Activated CD4-positive, alpha-beta T cell treated with anti-CD3 and anti-CD28 coated beads, Interleukin-2, amount 10 ng/mL, durations not matched to agents 7 days and 5 days (primary cell): ENCODE measurements at regions not wholly inside any gene's neighbourhood (a gene's known extent, or its start where the extent isn't known, plus 50 kb on each side); places are given as distances from the start of the nearest gene placed in this dataset.
A peak's percentile ranks its signal among the peaks of the same experiment; 100 is the strongest.
"Not testable (repeated sequence)": the region's sequence is repeated elsewhere in the genome, so short reads cannot be mapped to it uniquely, and the experiment has no call there.

Experiments used
- CTCF ChIA-PET: fragments of 350-600 bp; sonication (Branson Sonifier 250); formaldehyde crosslinking; loops from one replicate; lab custom pipeline; 2021; ENCODE audit warnings: antibody characterized with exemption; lab: Charles Lee
- POLR2A ChIA-PET: fragments of 350-600 bp; sonication (Branson Sonifier 250); formaldehyde crosslinking; loops from one replicate; lab custom pipeline; 2021; ENCODE audit warnings: antibody characterized with exemption; lab: Charles Lee
- DNase-seq: peaks from one replicate; pipeline ENCODE4 v3.0.0-alpha.2; 2020
- H3K27ac Mint-ChIP-seq: one replicate; pipeline ENCODE4 v1.8.0; 2021; ENCODE audit warnings: mild to moderate bottlenecking, moderate library complexity, mixed read lengths
- H3K27me3 Mint-ChIP-seq: one replicate; pipeline ENCODE4 v1.8.0; 2021; ENCODE audit warnings: mixed read lengths
- H3K36me3 Mint-ChIP-seq: one replicate; pipeline ENCODE4 v1.8.0; 2021; ENCODE audit warnings: low read depth, mixed read lengths
- H3K4me1 Mint-ChIP-seq: one replicate; pipeline ENCODE4 v1.8.0; 2021; ENCODE audit warnings: mixed read lengths
- H3K4me3 Mint-ChIP-seq: one replicate; pipeline ENCODE4 v1.8.0; 2021; ENCODE audit warnings: mild to moderate bottlenecking, moderate library complexity, mixed read lengths
- H3K9me3 Mint-ChIP-seq: one replicate; pipeline ENCODE4 v1.8.0; 2021; ENCODE audit warnings: mixed read lengths

GRCh38 chr4:160350944-160351343 is 1248.1 kb downstream of the RAPGEF2 start:
- Mint-ChIP-seq H3K9me3 (no peaks in the 10 kb centered on the region), H3K27me3 (no peaks in the 10 kb centered on the region), H3K27ac (no peak overlapping the region), H3K4me3 (no peak overlapping the region), H3K36me3 (no peaks in the 10 kb centered on the region), H3K4me1 (no peaks in the 10 kb centered on the region)
- DNase-seq: no peak
- ChIA-PET CTCF (no interaction called here), POLR2A (no interaction called here)

GRCh38 chr4:160352637-160353036 is 1249.8 kb downstream of the RAPGEF2 start:
- ChIA-PET POLR2A (no interaction called here), CTCF (no interaction called here)
- Mint-ChIP-seq H3K36me3 (no peaks in the 10 kb centered on the region), H3K4me3 (no peak overlapping the region), H3K9me3 (no peaks in the 10 kb centered on the region), H3K27me3 (no peaks in the 10 kb centered on the region), H3K4me1 (no peaks in the 10 kb centered on the region), H3K27ac (no peak overlapping the region)
- DNase-seq: no peak

GRCh38 chr4:160353548-160353947 is 1250.7 kb downstream of the RAPGEF2 start:
- Mint-ChIP-seq H3K9me3 (no peaks in the 10 kb centered on the region), H3K27ac (no peak overlapping the region), H3K36me3 (no peaks in the 10 kb centered on the region), H3K27me3 (no peaks in the 10 kb centered on the region), H3K4me1 (no peaks in the 10 kb centered on the region), H3K4me3 (no peak overlapping the region)
- POLR2A ChIA-PET: no interaction called here
- CTCF ChIA-PET: no interaction called here
- no peak for DNase-seq

GRCh38 chr4:160362478-160362877 is 1259.6 kb downstream of the RAPGEF2 start:
- no peak overlapping the region for H3K27ac Mint-ChIP-seq
- H3K27me3 Mint-ChIP-seq: no peaks in the 10 kb centered on the region
- ChIA-PET CTCF (no interaction called here), POLR2A (no interaction called here)
- no peaks in the 10 kb centered on the region for H3K4me1 Mint-ChIP-seq
- H3K9me3 Mint-ChIP-seq: peaks cover 6% of the 10 kb centered on the region
- DNase-seq: no peak
- no peaks in the 10 kb centered on the region for H3K36me3 Mint-ChIP-seq
- no peak overlapping the region for H3K4me3 Mint-ChIP-seq

GRCh38 chr4:160364217-160364616 is 1261.3 kb downstream of the RAPGEF2 start:
- ChIA-PET CTCF (no interaction called here), POLR2A (no interaction called here)
- Mint-ChIP-seq H3K27ac (no peak overlapping the region), H3K4me1 (no peaks in the 10 kb centered on the region), H3K27me3 (no peaks in the 10 kb centered on the region), H3K9me3 (peaks cover 6% of the 10 kb centered on the region), H3K36me3 (no peaks in the 10 kb centered on the region), H3K4me3 (no peak overlapping the region)
- no peak for DNase-seq

DNA sequence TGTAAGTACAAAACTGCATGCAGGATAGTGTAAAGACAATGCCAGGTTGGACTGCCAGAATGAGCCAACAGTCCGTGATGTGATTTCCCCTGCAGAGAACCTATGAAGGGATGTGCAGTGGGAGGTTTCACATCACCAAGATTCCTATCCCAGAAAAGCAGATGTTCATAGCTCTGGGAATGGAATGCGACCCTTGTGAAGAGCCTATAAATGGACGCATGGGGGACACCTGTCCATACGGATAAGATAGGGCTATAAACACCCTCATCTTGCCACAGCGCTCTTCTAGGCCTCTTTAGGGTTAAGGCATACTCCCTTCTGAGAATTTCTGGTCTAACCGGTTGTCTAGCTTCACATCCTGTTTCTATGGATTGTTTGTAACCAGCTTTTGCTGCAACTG is 1261.8 kb downstream of the RAPGEF2 start:
- H3K27ac Mint-ChIP-seq, H3K9me3 Mint-ChIP-seq, H3K4me1 Mint-ChIP-seq, CTCF ChIA-PET, DNase-seq, POLR2A ChIA-PET, H3K4me3 Mint-ChIP-seq, H3K36me3 Mint-ChIP-seq, H3K27me3 Mint-ChIP-seq: not testable (repeated sequence)

GRCh38 chr4:160365383-160365782 is 1262.5 kb downstream of the RAPGEF2 start:
- CTCF ChIA-PET, H3K9me3 Mint-ChIP-seq, H3K36me3 Mint-ChIP-seq, POLR2A ChIA-PET, H3K4me3 Mint-ChIP-seq, H3K27me3 Mint-ChIP-seq, H3K4me1 Mint-ChIP-seq, DNase-seq: not testable (repeated sequence)
- peak overlapping the region; percentile 9 for H3K27ac Mint-ChIP-seq

GRCh38 chr4:160370046-160370445 is 1267.2 kb downstream of the RAPGEF2 start:
- Mint-ChIP-seq H3K27ac (no peak overlapping the region), H3K27me3 (no peaks in the 10 kb centered on the region), H3K4me3 (no peak overlapping the region), H3K4me1 (no peaks in the 10 kb centered on the region), H3K9me3 (no peaks in the 10 kb centered on the region), H3K36me3 (no peaks in the 10 kb centered on the region)
- ChIA-PET CTCF (no interaction called here), POLR2A (no interaction called here)
- DNase-seq: no peak

- ChIA-PET CTCF (no interaction called here), POLR2A (no interaction called here)
- no peaks in the 10 kb centered on the region for H3K27me3 Mint-ChIP-seq
- H3K27ac Mint-ChIP-seq: no peak overlapping the region
- no peaks in the 10 kb centered on the region for H3K4me1 Mint-ChIP-seq
- H3K9me3 Mint-ChIP-seq: no peaks in the 10 kb centered on the region
- DNase-seq: no peak
- no peaks in the 10 kb centered on the region for H3K36me3 Mint-ChIP-seq
- no peak overlapping the region for H3K4me3 Mint-ChIP-seq
Observed at GRCh38 chr4:160371446-160371845, 1268.6 kb downstream of the RAPGEF2 start.

DNA sequence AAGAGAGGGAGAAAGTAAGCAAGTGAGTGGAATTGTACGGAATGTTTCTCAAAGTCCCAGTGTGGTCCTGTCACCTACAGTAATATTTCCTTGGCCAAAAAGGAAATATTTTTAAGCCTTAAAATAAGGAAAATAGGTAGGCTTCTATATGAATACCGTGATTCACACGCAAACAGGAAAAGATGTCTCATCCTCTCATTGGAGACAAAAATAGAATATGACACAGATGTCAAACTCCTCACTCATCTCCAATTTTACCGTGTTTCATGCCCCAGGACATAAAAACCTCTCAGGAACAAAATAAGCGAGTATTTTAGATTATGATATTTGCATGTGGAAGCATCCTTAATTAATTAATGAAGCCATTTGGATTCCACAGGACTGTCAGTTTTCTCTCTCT is 1269.5 kb downstream of the RAPGEF2 start:
- Mint-ChIP-seq H3K27me3 (no peaks in the 10 kb centered on the region), H3K36me3 (no peaks in the 10 kb centered on the region), H3K27ac (no peak overlapping the region), H3K4me3 (no peak overlapping the region), H3K9me3 (no peaks in the 10 kb centered on the region), H3K4me1 (no peaks in the 10 kb centered on the region)
- ChIA-PET CTCF (no interaction called here), POLR2A (no interaction called here)
- DNase-seq: no peak

DNA sequence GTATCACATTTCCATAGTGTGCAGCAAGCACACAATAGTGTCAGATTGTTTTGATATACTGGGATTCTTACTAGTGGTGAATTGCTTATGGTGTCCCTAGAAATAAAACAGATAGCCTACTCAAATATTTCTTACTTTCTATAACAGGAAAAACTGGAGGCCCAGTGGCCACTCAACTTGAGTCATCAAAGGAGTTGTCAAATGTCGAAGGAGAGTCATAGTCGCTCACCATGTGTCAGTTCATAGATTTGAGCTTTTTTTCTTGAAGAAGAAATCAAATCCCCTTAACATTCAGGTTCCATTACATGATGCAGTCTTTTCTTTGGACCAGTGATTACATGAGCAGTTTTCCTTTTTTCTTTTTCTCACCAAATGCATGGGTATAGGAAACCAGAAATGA is 1271.0 kb downstream of the RAPGEF2 start:
- Mint-ChIP-seq H3K4me1 (no peaks in the 10 kb centered on the region), H3K4me3 (no peak overlapping the region), H3K9me3 (no peaks in the 10 kb centered on the region), H3K27me3 (no peaks in the 10 kb centered on the region), H3K27ac (no peak overlapping the region), H3K36me3 (no peaks in the 10 kb centered on the region)
- no peak for DNase-seq
- ChIA-PET POLR2A (no interaction called here), CTCF (no interaction called here)

- H3K4me1 Mint-ChIP-seq: no peaks in the 10 kb centered on the region
- no peaks in the 10 kb centered on the region for H3K9me3 Mint-ChIP-seq
- ChIA-PET CTCF (no interaction called here), POLR2A (no interaction called here)
- no peak for DNase-seq
- H3K36me3 Mint-ChIP-seq: no peaks in the 10 kb centered on the region
- H3K4me3 Mint-ChIP-seq: no peak overlapping the region
- no peak overlapping the region for H3K27ac Mint-ChIP-seq
- no peaks in the 10 kb centered on the region for H3K27me3 Mint-ChIP-seq
Observed at GRCh38 chr4:160375772-160376452, 1273.0 kb downstream of the RAPGEF2 start.

- Mint-ChIP-seq H3K36me3 (no peaks in the 10 kb centered on the region), H3K4me1 (no peaks in the 10 kb centered on the region), H3K9me3 (peaks cover 10% of the 10 kb centered on the region), H3K27ac (no peak overlapping the region), H3K27me3 (no peaks in the 10 kb centered on the region), H3K4me3 (no peak overlapping the region)
- ChIA-PET CTCF (no interaction called here), POLR2A (no interaction called here)
- DNase-seq: no peak
Observed at GRCh38 chr4:160386846-160387245, 1284.0 kb downstream of the RAPGEF2 start.

DNA sequence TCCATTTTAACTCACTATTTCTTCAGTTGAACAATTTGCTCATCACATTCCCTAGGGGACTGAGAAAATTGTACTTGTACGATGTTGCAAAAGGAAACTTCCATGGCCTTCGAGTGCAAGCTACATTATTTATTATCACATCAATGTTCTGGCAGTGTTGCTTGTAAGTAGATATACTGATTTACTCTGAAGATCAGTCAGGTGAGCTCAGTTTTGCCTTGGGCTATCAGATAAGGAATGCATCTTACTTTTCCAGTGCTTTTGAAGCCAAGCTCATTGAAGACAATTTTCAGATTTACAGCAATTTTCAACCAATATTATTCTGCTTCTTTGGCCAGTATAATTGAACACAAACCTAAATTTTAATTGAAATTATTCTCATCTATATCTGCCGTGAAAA is 1296.9 kb downstream of the RAPGEF2 start:
- Mint-ChIP-seq H3K36me3 (no peaks in the 10 kb centered on the region), H3K27ac (no peak overlapping the region), H3K27me3 (no peaks in the 10 kb centered on the region), H3K9me3 (peaks cover 2% of the 10 kb centered on the region), H3K4me1 (no peaks in the 10 kb centered on the region), H3K4me3 (no peak overlapping the region)
- no peak for DNase-seq
- POLR2A ChIA-PET: no interaction called here
- CTCF ChIA-PET: no interaction called here
